ENCODE measurements at regions not wholly inside any gene's neighbourhood (a gene's known extent, or its start where the extent isn't known, plus 50 kb on each side); places are given as distances from the start of the nearest gene placed in this dataset.

GRCh38 chr13:44053208-44053607 is 173.5 kb downstream of the LACC1 start:
- TF ChIP-seq CTCF (conservative IDR thresholded peaks at IDR 0.05 in 1 of 2, IDR thresholded peaks at IDR 0.05 in 1 of 2; ENCODE audit: extremely low read depth in 1 of 2, insufficient read depth in 1 of 2, low read depth in 1 of 2, low read length in 2 of 2) (no peak), EZH2 (IDR thresholded peaks at IDR 0.05; ENCODE audit: borderline replicate concordance, low read length) (no peak)

Data from mammary epithelial cell (primary cell).